ENCODE measurements at regions not wholly inside any gene's neighbourhood (a gene's known extent, or its start where the extent isn't known, plus 50 kb on each side); places are given as distances from the start of the nearest gene placed in this dataset.
A peak's percentile ranks its signal among the peaks of the same experiment; 100 is the strongest.
"Not testable (repeated sequence)": the region's sequence is repeated elsewhere in the genome, so short reads cannot be mapped to it uniquely, and the experiment has no call there.

- H3K36me3 ChIP-seq; H3K4me1 ChIP-seq; intact Hi-C loops (cut with DNase I); H3K27me3 ChIP-seq; H3K4me3 ChIP-seq; H3K9me3 ChIP-seq; H3K27ac ChIP-seq; ATAC-seq; DNase-seq: not testable (repeated sequence)
- WGBS, 4 donors, result 71 to 82% (median 79%) methylated on average over 13 of the region's 14 CpGs
These were observed 121.7 kb downstream of the ATP6V0E2 start for GRCh38 chr7:149995369-149996026.

- H3K27ac ChIP-seq; H3K36me3 ChIP-seq; H3K9me3 ChIP-seq; H3K4me1 ChIP-seq; H3K27me3 ChIP-seq; H3K4me3 ChIP-seq; intact Hi-C loops (cut with DNase I); DNase-seq; ATAC-seq: not testable (repeated sequence)
- TF ChIP-seq CTCF (IDR thresholded peaks at IDR 0.05), result peak in 6 of 12 donors; percentile 5 to 25 (median 14)
- WGBS, 4 donors, result 37 to 45% (median 43%) methylated on average over 19 to 22 of the region's 22 CpGs
These were observed 127.2 kb downstream of the ATP6V0E2 start for GRCh38 chr7:150000780-150001599.

- peaks cover 0 to 4% (median 0%) of the 10 kb centered on the region in 9 donors for H3K27me3 ChIP-seq
- ATAC-seq, result peak in 3 of 4 donors; percentile 26 to 56 (median 32)
- intact Hi-C loops (cut with DNase I), result no loop called here
- H3K27ac ChIP-seq, result no peak overlapping the region
- no peak for DNase-seq
- H3K4me3 ChIP-seq, result no peak overlapping the region
- WGBS, 4 donors, result 57 to 74% (median 61%) methylated on average over 4 of the region's 4 CpGs
- no peaks in the 10 kb centered on the region for H3K9me3 ChIP-seq
- no peaks in the 10 kb centered on the region for H3K36me3 ChIP-seq
- H3K4me1 ChIP-seq, result no peaks in the 10 kb centered on the region
- no peak for TF ChIP-seq POLR2A (IDR thresholded peaks at IDR 0.05)
- no peak for TF ChIP-seq CTCF (IDR thresholded peaks at IDR 0.05)
These were observed 129.6 kb downstream of the ATP6V0E2 start for GRCh38 chr7:150003304-150003810.

- ATAC-seq; DNase-seq; H3K4me1 ChIP-seq; H3K27me3 ChIP-seq; H3K9me3 ChIP-seq; H3K36me3 ChIP-seq; H3K4me3 ChIP-seq; H3K27ac ChIP-seq; intact Hi-C loops (cut with DNase I): not testable (repeated sequence)
- WGBS, 4 donors, result 76 to 85% (median 80%) methylated on average over 2 of the region's 2 CpGs
These were observed 130.2 kb downstream of the ATP6V0E2 start for GRCh38 chr7:150003973-150004372.

GRCh38 chr7:150004843-150005242, 131.1 kb downstream of the ATP6V0E2 start:
- H3K27ac ChIP-seq; intact Hi-C loops (cut with DNase I); H3K9me3 ChIP-seq; H3K36me3 ChIP-seq; H3K4me1 ChIP-seq; DNase-seq; H3K27me3 ChIP-seq; H3K4me3 ChIP-seq; ATAC-seq: not testable (repeated sequence)
- 90 to 95% (median 91%) methylated on average over 4 of the region's 4 CpGs for WGBS, 4 donors

- H3K4me1 ChIP-seq; H3K9me3 ChIP-seq; intact Hi-C loops (cut with DNase I); H3K27me3 ChIP-seq; H3K36me3 ChIP-seq; H3K27ac ChIP-seq; DNase-seq; H3K4me3 ChIP-seq: not testable (repeated sequence)
- WGBS, 4 donors, result 48 to 72% (median 62%) methylated on average over 4 to 8 of the region's 9 CpGs
- peak in 3 of 4 donors; percentile 58 to 76 (median 75) for ATAC-seq
These were observed 136.0 kb downstream of the ATP6V0E2 start for GRCh38 chr7:150009620-150010303.

- WGBS, 4 donors, result 88 to 92% (median 89%) methylated on average over 3 of the region's 3 CpGs
- H3K4me1 ChIP-seq; DNase-seq; H3K9me3 ChIP-seq; H3K27ac ChIP-seq; intact Hi-C loops (cut with DNase I); H3K36me3 ChIP-seq; ATAC-seq; H3K4me3 ChIP-seq: not testable (repeated sequence)
- H3K27me3 ChIP-seq, result peaks cover 0 to 11% (median 0%) of the 10 kb centered on the region in 9 donors
These were observed 143.0 kb downstream of the ATP6V0E2 start for GRCh38 chr7:150016651-150017189.

GRCh38 chr7:150020210-150020609, 146.4 kb downstream of the ATP6V0E2 start:
- intact Hi-C loops (cut with DNase I); H3K27ac ChIP-seq; H3K9me3 ChIP-seq; H3K4me3 ChIP-seq; H3K36me3 ChIP-seq; DNase-seq; ATAC-seq; H3K4me1 ChIP-seq: not testable (repeated sequence)
- 75 to 83% (median 78%) methylated on average over 3 of the region's 3 CpGs for WGBS, 4 donors
- peaks cover 0 to 11% (median 0%) of the 10 kb centered on the region in 9 donors for H3K27me3 ChIP-seq
